CD14-positive monocyte (primary cell): ENCODE measurements at regions not wholly inside any gene's neighbourhood (a gene's known extent, or its start where the extent isn't known, plus 50 kb on each side); places are given as distances from the start of the nearest gene placed in this dataset.

Experiments used
- DNase-seq, 3 donors: peaks; one replicate each; pipeline ENCODE4 v3.0.0-alpha.2; 2011 to 2022
- H2AFZ ChIP-seq: 2 replicates; pipeline ENCODE4 v1.6.0; 2012; ENCODE audit warnings: mild to moderate bottlenecking, low read depth, low read length, inconsistent platforms; ENCODE audit not compliant: insufficient read depth, poor library complexity, severe bottlenecking
- H3K27ac ChIP-seq, 2 donors: 1 replicate in 1 of 2; 2 replicates in 1 of 2; pipeline ENCODE4 v1.5.1; 2012 to 2013; ENCODE audit warnings: low read length in 2 of 2, control low read depth in 1 of 2, inconsistent platforms in 1 of 2, low read depth in 1 of 2, mild to moderate bottlenecking in 1 of 2
- H3K27me3 ChIP-seq, 2 donors: one replicate each; pipeline versions ENCODE4 v1.6.0 to v1.6.1; 2011 to 2013; ENCODE audit warnings: low read length in 2 of 2; ENCODE audit not compliant: control insufficient read depth in 2 of 2, insufficient read depth in 2 of 2
- H3K36me3 ChIP-seq, 2 donors: replicated peaks in 1 of 2; 1 replicate in 1 of 2; 2 replicates in 1 of 2; pipeline versions ENCODE4 v1.5.1 to v1.6.1; 2012 to 2013; ENCODE audit warnings: low read length in 2 of 2, control low read depth in 1 of 2, inconsistent platforms in 1 of 2, mild to moderate bottlenecking in 1 of 2; ENCODE audit not compliant: insufficient read depth in 2 of 2, control insufficient read depth in 1 of 2
- H3K4me1 ChIP-seq, 2 donors: 1 replicate in 1 of 2; 2 replicates in 1 of 2; pipeline versions ENCODE4 v1.5.1 to v1.6.1; 2012 to 2013; ENCODE audit warnings: low read length in 2 of 2, control low read depth in 1 of 2, inconsistent platforms in 1 of 2, mild to moderate bottlenecking in 1 of 2, moderate library complexity in 1 of 2; ENCODE audit not compliant: insufficient read depth in 2 of 2, control insufficient read depth in 1 of 2
- H3K4me2 ChIP-seq: replicated peaks from 2 replicates; pipeline ENCODE3; 2012; ENCODE audit warnings: low read length, moderate library complexity, mild to moderate bottlenecking; ENCODE audit not compliant: poor library complexity, severe bottlenecking; ENCODE audit errors: extremely low read depth
- H3K4me3 ChIP-seq, 3 experiments: fragments of 200-600 bp in 1 of 3; sonication (generic) in 1 of 3; replicated peaks in 1 of 3; 1 replicate in 2 of 3; 2 replicates in 1 of 3; pipeline ENCODE4 v1.5.1; 2011 to 2013; ENCODE audit warnings: low read length in 3 of 3, mild to moderate bottlenecking in 3 of 3, control low read depth in 2 of 3, low read depth in 2 of 3, inconsistent platforms in 1 of 3, moderate library complexity in 1 of 3
- H3K79me2 ChIP-seq: 2 replicates; pipeline ENCODE4 v1.6.0; 2012; ENCODE audit warnings: mild to moderate bottlenecking, control low read depth, inconsistent platforms, low read length, moderate library complexity; ENCODE audit not compliant: insufficient read depth
- H3K9ac ChIP-seq: 2 replicates; pipeline ENCODE4 v1.6.0; 2017; ENCODE audit warnings: low read length, mild to moderate bottlenecking; ENCODE audit not compliant: insufficient read depth, poor library complexity, severe bottlenecking
- H3K9me3 ChIP-seq, 2 donors: replicated peaks in 1 of 2; 1 replicate in 1 of 2; 2 replicates in 1 of 2; pipeline versions ENCODE4 v1.5.1 to v1.6.1; 2012 to 2013; ENCODE audit warnings: low read length in 2 of 2, control low read depth in 1 of 2; ENCODE audit not compliant: control insufficient read depth in 1 of 2, insufficient read depth in 1 of 2
- H4K20me1 ChIP-seq: 2 replicates; pipeline ENCODE4 v1.6.0; 2012; ENCODE audit warnings: mild to moderate bottlenecking, low read length, control low read depth, moderate library complexity; ENCODE audit not compliant: insufficient read depth
- H3K27ac Mint-ChIP-seq, 7 donors: one replicate each; pipeline ENCODE4 v1.8.0; 2020; ENCODE audit warnings: mild to moderate bottlenecking in 7 of 7, mixed read lengths in 7 of 7, moderate library complexity in 6 of 7, inconsistent platforms in 2 of 7
- H3K27me3 Mint-ChIP-seq, 3 donors: one replicate each; pipeline ENCODE4 v1.8.0; 2021 to 2022; ENCODE audit warnings: low read depth in 3 of 3, mild to moderate bottlenecking in 3 of 3, mixed read lengths in 3 of 3, moderate library complexity in 3 of 3, inconsistent platforms in 1 of 3
- H3K36me3 Mint-ChIP-seq, 2 donors: one replicate each; pipeline ENCODE4 v1.8.0; 2020; ENCODE audit warnings: mixed read lengths in 2 of 2, inconsistent platforms in 1 of 2, mild to moderate bottlenecking in 1 of 2
- H3K4me1 Mint-ChIP-seq: one replicate; pipeline ENCODE4 v1.8.0; 2020; ENCODE audit warnings: mild to moderate bottlenecking, mixed read lengths
- H3K4me3 Mint-ChIP-seq, 2 donors: one replicate each; pipeline ENCODE4 v1.8.0; 2020; ENCODE audit warnings: mild to moderate bottlenecking in 2 of 2, mixed read lengths in 2 of 2, moderate library complexity in 1 of 2
- H3K9me3 Mint-ChIP-seq, 7 donors: one replicate each; pipeline ENCODE4 v1.8.0; 2020 to 2022; ENCODE audit warnings: mixed read lengths in 7 of 7, mild to moderate bottlenecking in 6 of 7, moderate library complexity in 6 of 7, inconsistent platforms in 2 of 7
- CTCF ChIP-seq: fragments of 200-600 bp; IDR thresholded peaks from one replicate; pipeline ENCODE4 v1.8.0; 2022; ENCODE audit warnings: antibody characterized with exemption, mild to moderate bottlenecking
- WGBS: methylation state at CpG from one replicate; pipeline ENCODE4 v1.1.5; 2013; ENCODE audit warnings: missing lambda C conversion rate; ENCODE audit not compliant: insufficient coverage; 5-methylcytosine and 5-hydroxymethylcytosine counted together
- intact Hi-C, 2 donors: fragments of 100-400 bp; cut with micrococcal nuclease; formaldehyde crosslinking; loops; one replicate each; pipeline versions ENCODE4 v1.15.0 to v1.15.1; 2023

GRCh38 chr18:64260810-64261209, 111.9 kb upstream of the LINC00305 start:
- Mint-ChIP-seq H3K4me1 (no peaks in the 10 kb centered on the region), H3K27me3 (no peaks in the 10 kb centered on the region), H3K27ac (no peak overlapping the region), H3K36me3 (no peaks in the 10 kb centered on the region), H3K4me3 (no peak overlapping the region), H3K9me3 (peaks cover 0 to under 1% (median 0%) of the 10 kb centered on the region in 7 donors)
- H3K9me3 ChIP-seq, result no peaks in the 10 kb centered on the region
- H3K4me2 ChIP-seq, result no peak overlapping the region
- no peak for DNase-seq
- no peaks in the 10 kb centered on the region for H3K27me3 ChIP-seq
- no peak overlapping the region for H3K27ac ChIP-seq
- H3K36me3 ChIP-seq, result no peaks in the 10 kb centered on the region
- no peaks in the 10 kb centered on the region for H3K4me1 ChIP-seq
- TF ChIP-seq CTCF, result no peak
- H2AFZ ChIP-seq, result no peak overlapping the region
- WGBS, result 80% methylated on average over 1 of the region's 2 CpGs
- no peaks in the 10 kb centered on the region for H3K79me2 ChIP-seq
- H3K4me3 ChIP-seq, result no peak overlapping the region
- intact Hi-C loops, result no loop called here
- H4K20me1 ChIP-seq, result no peaks in the 10 kb centered on the region
- no peak overlapping the region for H3K9ac ChIP-seq

GRCh38 chr18:64259871-64260270, 111.0 kb upstream of the LINC00305 start:
- H3K27me3 Mint-ChIP-seq, result no peaks in the 10 kb centered on the region
- Histone ChIP-seq H2AFZ (no peak overlapping the region), H3K27me3 (no peaks in the 10 kb centered on the region), H3K9me3 (no peaks in the 10 kb centered on the region), H3K27ac (no peak overlapping the region), H3K79me2 (no peaks in the 10 kb centered on the region), H3K9ac (no peak overlapping the region), H3K4me1 (no peaks in the 10 kb centered on the region), H3K4me3 (no peak overlapping the region), H3K4me2 (no peak overlapping the region), H3K36me3 (no peaks in the 10 kb centered on the region), H4K20me1 (no peaks in the 10 kb centered on the region)
- H3K4me3 Mint-ChIP-seq, result no peak overlapping the region
- no peak for TF ChIP-seq CTCF
- H3K36me3 Mint-ChIP-seq, result no peaks in the 10 kb centered on the region
- WGBS, result 67% methylated on average over 2 of the region's 4 CpGs
- intact Hi-C loops, result no loop called here
- peaks cover 0 to 3% (median 0%) of the 10 kb centered on the region in 7 donors for H3K9me3 Mint-ChIP-seq
- H3K4me1 Mint-ChIP-seq, result no peaks in the 10 kb centered on the region
- no peak for DNase-seq
- H3K27ac Mint-ChIP-seq, result no peak overlapping the region
